Vagina (tissue), 2 donors: ENCODE measurements at regions not wholly inside any gene's neighbourhood (a gene's known extent, or its start where the extent isn't known, plus 50 kb on each side); places are given as distances from the start of the nearest gene placed in this dataset.

Experiments
- POLR2A ChIP-seq, 2 donors: fragments of 450-650 bp; IDR thresholded peaks; one replicate each; pipeline ENCODE4 v1.6.1; 2017; ENCODE audit warnings: antibody characterized with exemption in 2 of 2, mild to moderate bottlenecking in 2 of 2, moderate library complexity in 2 of 2
- TF ChIP-seq, protein P1 (sequence below), 3 experiments: fragments of 450-650 bp in 2 of 3; fragments of 200-600 bp in 1 of 3; sonication (generic) in 1 of 3; IDR thresholded peaks; one replicate each; pipeline ENCODE4 v1.5.1; 2017 to 2019; ENCODE audit warnings: antibody characterized with exemption in 3 of 3, mild to moderate bottlenecking in 2 of 3, moderate library complexity in 2 of 3

DNA sequence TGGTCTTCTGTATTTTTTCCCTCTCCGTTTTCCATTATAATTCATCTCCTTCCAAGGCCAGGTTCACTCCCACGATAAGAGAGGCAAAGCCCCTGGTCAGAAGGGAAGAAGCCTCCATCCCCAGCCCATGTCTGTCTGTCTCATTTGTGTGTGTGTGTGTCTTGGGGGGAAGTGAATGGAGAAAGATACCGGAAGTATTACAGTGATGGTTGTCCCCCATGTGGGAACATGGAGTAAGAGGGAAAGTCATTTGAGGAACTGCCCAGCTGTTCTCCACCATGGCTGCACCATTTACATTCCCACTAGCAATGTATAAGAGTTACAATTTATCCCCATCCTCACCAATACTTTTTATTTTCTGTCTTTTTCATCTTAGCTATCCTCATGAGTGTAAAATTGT, 113.6 kb upstream of the ATP8B1 start:
- TF ChIP-seq, protein P1, sequence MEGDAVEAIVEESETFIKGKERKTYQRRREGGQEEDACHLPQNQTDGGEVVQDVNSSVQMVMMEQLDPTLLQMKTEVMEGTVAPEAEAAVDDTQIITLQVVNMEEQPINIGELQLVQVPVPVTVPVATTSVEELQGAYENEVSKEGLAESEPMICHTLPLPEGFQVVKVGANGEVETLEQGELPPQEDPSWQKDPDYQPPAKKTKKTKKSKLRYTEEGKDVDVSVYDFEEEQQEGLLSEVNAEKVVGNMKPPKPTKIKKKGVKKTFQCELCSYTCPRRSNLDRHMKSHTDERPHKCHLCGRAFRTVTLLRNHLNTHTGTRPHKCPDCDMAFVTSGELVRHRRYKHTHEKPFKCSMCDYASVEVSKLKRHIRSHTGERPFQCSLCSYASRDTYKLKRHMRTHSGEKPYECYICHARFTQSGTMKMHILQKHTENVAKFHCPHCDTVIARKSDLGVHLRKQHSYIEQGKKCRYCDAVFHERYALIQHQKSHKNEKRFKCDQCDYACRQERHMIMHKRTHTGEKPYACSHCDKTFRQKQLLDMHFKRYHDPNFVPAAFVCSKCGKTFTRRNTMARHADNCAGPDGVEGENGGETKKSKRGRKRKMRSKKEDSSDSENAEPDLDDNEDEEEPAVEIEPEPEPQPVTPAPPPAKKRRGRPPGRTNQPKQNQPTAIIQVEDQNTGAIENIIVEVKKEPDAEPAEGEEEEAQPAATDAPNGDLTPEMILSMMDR (IDR thresholded peaks at IDR 0.05), result no peak
- no peak for TF ChIP-seq POLR2A (IDR thresholded peaks at IDR 0.05)
